Panc1 (cell line): ENCODE measurements at regions not wholly inside any gene's neighbourhood (a gene's known extent, or its start where the extent isn't known, plus 50 kb on each side); places are given as distances from the start of the nearest gene placed in this dataset.

Experiments used
- ATAC-seq: fragments of 200-7000 bp; cut with Tn5 transposase; 2 replicates; pipeline ENCODE4 v1.9.1; 2020; ENCODE audit warnings: mild to moderate bottlenecking, moderate library complexity
- BruUV-seq: library from RNA; stranded (reverse); fragments of 400-500 nt; replicated peaks from 2 replicates; lab custom pipeline; 2021; lab: Mats Ljungman, UMichigan
- CTCF ChIA-PET: fragments of 300-600 bp; sonication (Branson Sonifier 250); formaldehyde crosslinking; loops from one replicate; lab custom pipeline; 2022; ENCODE audit warnings: antibody characterized with exemption; lab: Charles Lee
- POLR2A ChIA-PET: fragments of 300-600 bp; sonication (Branson Sonifier 250); formaldehyde crosslinking; loops from one replicate; lab custom pipeline; 2022; ENCODE audit warnings: antibody characterized with exemption; lab: Charles Lee
- DNase-seq: peaks from one replicate; pipeline ENCODE4 v3.0.0-alpha.2; 2010; ENCODE audit warnings: low read depth, low spot score
- H3K27ac ChIP-seq: 2 replicates; pipeline ENCODE4 v1.5.1; 2011; ENCODE audit warnings: mild to moderate bottlenecking, low read length, inconsistent platforms
- H3K27me3 ChIP-seq: fragments of 200-500 bp; sonication (Bioruptor generic); 2 replicates; pipeline ENCODE4 v1.6.0; 2014; ENCODE audit warnings: low read length, inconsistent platforms; ENCODE audit not compliant: control insufficient read depth, insufficient read depth
- H3K36me3 ChIP-seq: fragments of 200-500 bp; sonication (Bioruptor generic); 2 replicates; pipeline ENCODE4 v1.5.1; 2014; ENCODE audit warnings: inconsistent platforms, mild to moderate bottlenecking, low read length, moderate library complexity; ENCODE audit not compliant: control insufficient read depth, insufficient read depth
- H3K4me1 ChIP-seq: 2 replicates; pipeline ENCODE4 v1.5.1; 2011; ENCODE audit warnings: inconsistent platforms, mild to moderate bottlenecking, low read length, moderate library complexity; ENCODE audit not compliant: control insufficient read depth, insufficient read depth
- H3K4me3 ChIP-seq, 2 experiments: 2 replicates each; pipeline ENCODE4 v1.5.1; 2011 to 2012; ENCODE audit warnings: low read depth in 2 of 2, low read length in 2 of 2, mild to moderate bottlenecking in 2 of 2, inconsistent platforms in 1 of 2, moderate library complexity in 1 of 2
- H3K9me3 ChIP-seq: fragments of 200-500 bp; sonication (Bioruptor generic); 2 replicates; pipeline ENCODE4 v1.5.1; 2014; ENCODE audit warnings: low read depth, mild to moderate bottlenecking, inconsistent platforms, low read length, moderate library complexity; ENCODE audit not compliant: control insufficient read depth, insufficient read depth
- POLR2AphosphoS5 ChIP-seq: IDR thresholded peaks from 2 replicates; pipeline ENCODE4 v1.6.1; 2012; ENCODE audit warnings: mild to moderate bottlenecking, low read depth, low read length, moderate library complexity
- REST ChIP-seq, 2 experiments: IDR thresholded peaks; 2 replicates each; pipeline ENCODE4 v1.6.1; 2011 to 2012; ENCODE audit warnings: low read depth in 2 of 2, control low read depth in 1 of 2, low read length in 1 of 2, mild to moderate bottlenecking in 1 of 2, moderate library complexity in 1 of 2; ENCODE audit not compliant: insufficient read depth in 1 of 2
- SIN3A ChIP-seq: IDR thresholded peaks from 2 replicates; pipeline ENCODE4 v1.6.1; 2012; ENCODE audit warnings: low read depth, mild to moderate bottlenecking, low read length, moderate library complexity, borderline replicate concordance; ENCODE audit not compliant: insufficient read depth
- TCF7L2 ChIP-seq: IDR thresholded peaks from 2 replicates; pipeline ENCODE4 v1.6.1; 2011; ENCODE audit warnings: mild to moderate bottlenecking, low read depth, low read length, inconsistent platforms
- in situ Hi-C: cut with HindIII; loops from 2 replicates; pipeline ENCODE4 v1.10.0; 2016; ENCODE audit warnings: low sequenced_read_pairs, low pct_unique_long_range_greater_than_20kb
- intact Hi-C: fragments of 100-400 bp; cut with micrococcal nuclease; formaldehyde crosslinking; loops from one replicate; pipeline ENCODE4 v1.10.0; 2022; ENCODE audit not compliant: unreplicated experiment
- TF ChIP-seq, protein P1 (sequence below): fragments of 450-650 bp; IDR thresholded peaks from 2 replicates; pipeline ENCODE4 v1.5.1; 2017; ENCODE audit warnings: mild to moderate bottlenecking

- BruUV-seq = no TSS peak
- no peak overlapping the region for H3K27ac ChIP-seq
- in situ Hi-C loops = no loop called here
- H3K4me3 ChIP-seq = no peak overlapping the region
- no peak for DNase-seq
- no peaks in the 10 kb centered on the region for H3K36me3 ChIP-seq
- POLR2A ChIA-PET = no interaction called here
- H3K4me1 ChIP-seq = no peaks in the 10 kb centered on the region
- H3K9me3 ChIP-seq = no peaks in the 10 kb centered on the region
- ATAC-seq = no peak
- CTCF ChIA-PET = no interaction called here
- TF ChIP-seq SIN3A (no peak), REST (IDR thresholded peaks at IDR 0.05; ENCODE audit: insufficient read depth in 1 of 2, low read depth in 2 of 2, low read length in 1 of 2) (no peak), TCF7L2 (no peak), POLR2AphosphoS5 (no peak)
- TF ChIP-seq, protein P1, sequence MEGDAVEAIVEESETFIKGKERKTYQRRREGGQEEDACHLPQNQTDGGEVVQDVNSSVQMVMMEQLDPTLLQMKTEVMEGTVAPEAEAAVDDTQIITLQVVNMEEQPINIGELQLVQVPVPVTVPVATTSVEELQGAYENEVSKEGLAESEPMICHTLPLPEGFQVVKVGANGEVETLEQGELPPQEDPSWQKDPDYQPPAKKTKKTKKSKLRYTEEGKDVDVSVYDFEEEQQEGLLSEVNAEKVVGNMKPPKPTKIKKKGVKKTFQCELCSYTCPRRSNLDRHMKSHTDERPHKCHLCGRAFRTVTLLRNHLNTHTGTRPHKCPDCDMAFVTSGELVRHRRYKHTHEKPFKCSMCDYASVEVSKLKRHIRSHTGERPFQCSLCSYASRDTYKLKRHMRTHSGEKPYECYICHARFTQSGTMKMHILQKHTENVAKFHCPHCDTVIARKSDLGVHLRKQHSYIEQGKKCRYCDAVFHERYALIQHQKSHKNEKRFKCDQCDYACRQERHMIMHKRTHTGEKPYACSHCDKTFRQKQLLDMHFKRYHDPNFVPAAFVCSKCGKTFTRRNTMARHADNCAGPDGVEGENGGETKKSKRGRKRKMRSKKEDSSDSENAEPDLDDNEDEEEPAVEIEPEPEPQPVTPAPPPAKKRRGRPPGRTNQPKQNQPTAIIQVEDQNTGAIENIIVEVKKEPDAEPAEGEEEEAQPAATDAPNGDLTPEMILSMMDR = no peak
- no peaks in the 10 kb centered on the region for H3K27me3 ChIP-seq
- intact Hi-C loops = no loop called here
Observed at GRCh38 chr20:22931653-22932608, 103.2 kb upstream of the SSTR4 start.

GRCh38 chr20:22939181-22939580 is 95.9 kb upstream of the SSTR4 start:
- Histone ChIP-seq H3K27ac (no peak overlapping the region), H3K9me3 (no peaks in the 10 kb centered on the region), H3K27me3 (0 out of 2 replicates have a peak, but pooled peaks cover 2% of the 10 kb centered on the region), H3K4me3 (no peak overlapping the region), H3K4me1 (no peaks in the 10 kb centered on the region), H3K36me3 (no peaks in the 10 kb centered on the region)
- DNase-seq = no peak
- no peak for TF ChIP-seq REST (IDR thresholded peaks at IDR 0.05; ENCODE audit: insufficient read depth in 1 of 2, low read depth in 2 of 2, low read length in 1 of 2)
- TF ChIP-seq, protein P1 = no peak
- no peak for TF ChIP-seq SIN3A
- no peak for TF ChIP-seq TCF7L2
- TF ChIP-seq POLR2AphosphoS5 = no peak
- no TSS peak for BruUV-seq
- intact Hi-C loops = no loop called here
- in situ Hi-C loops = no loop called here
- ChIA-PET POLR2A (no interaction called here), CTCF (no interaction called here)
- no peak for ATAC-seq
